Subcutaneous abdominal adipose tissue (tissue), 5 donors: ENCODE measurements at regions not wholly inside any gene's neighbourhood (a gene's known extent, or its start where the extent isn't known, plus 50 kb on each side); places are given as distances from the start of the nearest gene placed in this dataset.

Experiments used
- H3K27ac ChIP-seq: one replicate; pipeline ENCODE4 v1.7.0; 2013; ENCODE audit warnings: low read depth, mild to moderate bottlenecking, inconsistent platforms, low read length, moderate library complexity
- H3K27me3 ChIP-seq, 5 donors: one replicate each; pipeline ENCODE4 v1.7.0; 2013; ENCODE audit warnings: low read length in 5 of 5, inconsistent platforms in 1 of 5; ENCODE audit not compliant: control insufficient read depth in 5 of 5, insufficient read depth in 4 of 5
- H3K36me3 ChIP-seq, 5 donors: one replicate each; pipeline ENCODE4 v1.7.0; 2013; ENCODE audit warnings: low read length in 5 of 5; ENCODE audit not compliant: control insufficient read depth in 5 of 5, insufficient read depth in 5 of 5
- H3K4me1 ChIP-seq, 5 donors: one replicate each; pipeline ENCODE4 v1.7.0; 2013; ENCODE audit warnings: low read length in 5 of 5, mild to moderate bottlenecking in 3 of 5, moderate library complexity in 1 of 5; ENCODE audit not compliant: control insufficient read depth in 5 of 5, insufficient read depth in 5 of 5
- H3K4me3 ChIP-seq, 5 donors: one replicate each; pipeline ENCODE4 v1.7.0; 2013; ENCODE audit warnings: low read length in 5 of 5, low read depth in 1 of 5
- H3K9ac ChIP-seq, 5 donors: one replicate each; pipeline ENCODE4 v1.7.0; 2013; ENCODE audit warnings: low read length in 5 of 5, mild to moderate bottlenecking in 4 of 5, moderate library complexity in 3 of 5
- H3K9me3 ChIP-seq, 5 donors: one replicate each; pipeline ENCODE4 v1.7.0; 2013; ENCODE audit warnings: low read length in 5 of 5; ENCODE audit not compliant: control insufficient read depth in 5 of 5
- donor health status: healthy.
- donor health status: healthy.
- donor health status: healthy.
- donor health status: healthy.
- donor health status: healthy.

GRCh38 chr4:136277741-136278140 is 1254.6 kb downstream of the PCDH18 start:
- H3K4me1 ChIP-seq, result no peaks in the 10 kb centered on the region
- no peak overlapping the region for H3K4me3 ChIP-seq
- H3K27me3 ChIP-seq, result no peaks in the 10 kb centered on the region
- H3K9ac ChIP-seq, result no peak overlapping the region
- H3K36me3 ChIP-seq, result no peaks in the 10 kb centered on the region
- no peaks in the 10 kb centered on the region for H3K9me3 ChIP-seq
- no peak overlapping the region for H3K27ac ChIP-seq

- Histone ChIP-seq H3K9me3 (no peaks in the 10 kb centered on the region), H3K9ac (no peak overlapping the region), H3K36me3 (no peaks in the 10 kb centered on the region), H3K27ac (no peak overlapping the region), H3K4me1 (no peaks in the 10 kb centered on the region), H3K4me3 (no peak overlapping the region), H3K27me3 (no peaks in the 10 kb centered on the region)
Measured at GRCh38 chr4:136246876-136247275, 1285.4 kb downstream of the PCDH18 start.

- no peak overlapping the region for H3K27ac ChIP-seq
- H3K4me1 ChIP-seq, result no peaks in the 10 kb centered on the region
- no peaks in the 10 kb centered on the region for H3K27me3 ChIP-seq
- H3K9ac ChIP-seq, result no peak overlapping the region
- peaks cover 0 to 8% (median 3%) of the 10 kb centered on the region in 5 donors for H3K9me3 ChIP-seq
- H3K4me3 ChIP-seq, result no peak overlapping the region
- no peaks in the 10 kb centered on the region for H3K36me3 ChIP-seq
Measured at GRCh38 chr4:136241221-136241986, 1290.9 kb downstream of the PCDH18 start.

GRCh38 chr4:136227315-136227714 is 1305.0 kb downstream of the PCDH18 start:
- H3K4me1 ChIP-seq, result no peaks in the 10 kb centered on the region
- H3K27ac ChIP-seq, result no peak overlapping the region
- H3K9ac ChIP-seq, result no peak overlapping the region
- H3K36me3 ChIP-seq, result no peaks in the 10 kb centered on the region
- no peak overlapping the region for H3K4me3 ChIP-seq
- no peaks in the 10 kb centered on the region for H3K9me3 ChIP-seq
- H3K27me3 ChIP-seq, result no peaks in the 10 kb centered on the region

- Histone ChIP-seq H3K27me3 (peaks cover 0 to 3% (median 0%) of the 10 kb centered on the region in 5 donors), H3K27ac (no peak overlapping the region), H3K36me3 (no peaks in the 10 kb centered on the region), H3K9ac (no peak overlapping the region), H3K4me3 (no peak overlapping the region), H3K4me1 (no peaks in the 10 kb centered on the region), H3K9me3 (peaks cover 0 to 7% (median 0%) of the 10 kb centered on the region in 5 donors)
Measured at GRCh38 chr4:136219592-136220125, 1312.6 kb downstream of the PCDH18 start.

- Histone ChIP-seq H3K27me3 (no peaks in the 10 kb centered on the region), H3K4me1 (no peaks in the 10 kb centered on the region), H3K27ac (no peak overlapping the region), H3K36me3 (no peaks in the 10 kb centered on the region), H3K9ac (no peak overlapping the region), H3K9me3 (no peaks in the 10 kb centered on the region), H3K4me3 (no peak overlapping the region)
Measured at GRCh38 chr4:136203199-136203598, 1329.1 kb downstream of the PCDH18 start.

GRCh38 chr4:136198358-136198757 is 1333.9 kb downstream of the PCDH18 start:
- Histone ChIP-seq H3K9ac (no peak overlapping the region), H3K4me1 (no peaks in the 10 kb centered on the region), H3K4me3 (no peak overlapping the region), H3K27me3 (no peaks in the 10 kb centered on the region), H3K27ac (no peak overlapping the region), H3K36me3 (no peaks in the 10 kb centered on the region), H3K9me3 (no peaks in the 10 kb centered on the region)

GRCh38 chr4:136194962-136195361 is 1337.3 kb downstream of the PCDH18 start:
- no peaks in the 10 kb centered on the region for H3K9me3 ChIP-seq
- H3K36me3 ChIP-seq, result no peaks in the 10 kb centered on the region
- H3K4me1 ChIP-seq, result no peaks in the 10 kb centered on the region
- H3K9ac ChIP-seq, result no peak overlapping the region
- no peaks in the 10 kb centered on the region for H3K27me3 ChIP-seq
- H3K4me3 ChIP-seq, result no peak overlapping the region
- no peak overlapping the region for H3K27ac ChIP-seq

GRCh38 chr4:136186650-136187049 is 1345.6 kb downstream of the PCDH18 start:
- Histone ChIP-seq H3K36me3 (no peaks in the 10 kb centered on the region), H3K9me3 (no peaks in the 10 kb centered on the region), H3K4me1 (no peaks in the 10 kb centered on the region)

GRCh38 chr4:136183513-136183912 is 1348.8 kb downstream of the PCDH18 start:
- Histone ChIP-seq H3K9me3 (no peaks in the 10 kb centered on the region), H3K27me3 (no peaks in the 10 kb centered on the region), H3K9ac (no peak overlapping the region), H3K27ac (no peak overlapping the region), H3K4me3 (no peak overlapping the region), H3K4me1 (no peaks in the 10 kb centered on the region), H3K36me3 (no peaks in the 10 kb centered on the region)

More at GRCh38 chr4:136186650-136187049, 1345.6 kb downstream of the PCDH18 start:
- Histone ChIP-seq H3K9ac (no peak overlapping the region), H3K27ac (no peak overlapping the region), H3K27me3 (no peaks in the 10 kb centered on the region), H3K4me3 (no peak overlapping the region)
